IMR-90 (cell line): ENCODE measurements at regions not wholly inside any gene's neighbourhood (a gene's known extent, or its start where the extent isn't known, plus 50 kb on each side); places are given as distances from the start of the nearest gene placed in this dataset.

Experiments
- ATAC-seq: fragments of 200-7000 bp; cut with Tn5 transposase; 2 replicates; pipeline ENCODE4 v1.9.1; 2020; ENCODE audit warnings: low read depth, mild to moderate bottlenecking, moderate library complexity
- BruUV-seq: library from RNA; stranded (reverse); fragments of 400-500 nt; replicated peaks from 2 replicates; lab custom pipeline; 2021; lab: Mats Ljungman, UMichigan
- CTCF ChIA-PET: fragments of 300-600 bp; formaldehyde crosslinking; extraction: SDS; loops from one replicate; lab custom pipeline; 2021; ENCODE audit warnings: antibody characterized with exemption; lab: Yijun Ruan, JAX
- POLR2A ChIA-PET: fragments of 300-600 bp; sonication (Branson Sonifier 250); formaldehyde crosslinking; loops from one replicate; lab custom pipeline; 2022; ENCODE audit warnings: antibody characterized with exemption; ENCODE audit not compliant: unreplicated experiment; lab: Charles Lee
- DNase-seq: peaks from one replicate; pipeline ENCODE4 v3.0.0; 2013
- H2AFZ ChIP-seq: replicated peaks from 2 replicates; pipeline ENCODE3; 2013; ENCODE audit warnings: low read length, mild to moderate bottlenecking; ENCODE audit not compliant: poor library complexity
- H2AK5ac ChIP-seq: 2 replicates; pipeline ENCODE4 v1.6.1; 2013; ENCODE audit warnings: low read depth, low read length, inconsistent platforms
- H2AK9ac ChIP-seq: replicated peaks from 2 replicates; pipeline ENCODE3; 2013; ENCODE audit warnings: mild to moderate bottlenecking, low read depth, low read length, moderate library complexity; ENCODE audit not compliant: poor library complexity
- H2BK120ac ChIP-seq: 2 replicates; pipeline ENCODE4 v1.6.1; 2013; ENCODE audit warnings: low read depth, low read length, inconsistent platforms
- H2BK15ac ChIP-seq: 3 replicates; pipeline ENCODE4 v1.6.1; 2013; ENCODE audit warnings: low read depth, low read length, inconsistent platforms
- H2BK20ac ChIP-seq: 2 replicates; pipeline ENCODE4 v1.6.1; 2013; ENCODE audit warnings: low read depth, mild to moderate bottlenecking, inconsistent platforms, low read length, moderate library complexity
- H2BK5ac ChIP-seq: 2 replicates; pipeline ENCODE4 v1.6.1; 2013; ENCODE audit warnings: mild to moderate bottlenecking, low read depth, low read length, inconsistent platforms; ENCODE audit not compliant: poor library complexity, severe bottlenecking
- H3K14ac ChIP-seq: replicated peaks from 2 replicates; pipeline ENCODE4 v1.6.1; 2013; ENCODE audit warnings: low read depth, low read length, inconsistent platforms
- H3K18ac ChIP-seq: 2 replicates; pipeline ENCODE4 v1.6.1; 2013; ENCODE audit warnings: low read depth, low read length, control low read depth
- H3K23ac ChIP-seq: 2 replicates; pipeline ENCODE4 v1.6.1; 2013; ENCODE audit warnings: low read depth, low read length, inconsistent platforms
- H3K27ac ChIP-seq: 2 replicates; pipeline ENCODE4 v1.5.1; 2013; ENCODE audit warnings: mild to moderate bottlenecking, control low read depth, low read length; ENCODE audit not compliant: insufficient read depth
- H3K27me3 ChIP-seq: 2 replicates; pipeline ENCODE4 v1.6.1; 2013; ENCODE audit warnings: low read length; ENCODE audit not compliant: control insufficient read depth, insufficient read depth
- H3K36me3 ChIP-seq: 2 replicates; pipeline ENCODE4 v1.6.1; 2013; ENCODE audit warnings: low read length, mixed read lengths; ENCODE audit not compliant: control insufficient read depth, insufficient read depth
- H3K4ac ChIP-seq: 2 replicates; pipeline ENCODE4 v1.6.1; 2013; ENCODE audit warnings: low read depth, low read length, inconsistent platforms
- H3K4me1 ChIP-seq: 2 replicates; pipeline ENCODE4 v1.6.1; 2013; ENCODE audit warnings: low read length, mixed read lengths; ENCODE audit not compliant: control insufficient read depth, insufficient read depth
- H3K4me2 ChIP-seq: 2 replicates; pipeline ENCODE4 v1.6.1; 2013; ENCODE audit warnings: low read depth, mild to moderate bottlenecking, control low read depth, low read length, moderate library complexity
- H3K4me3 ChIP-seq: 2 replicates; pipeline ENCODE4 v1.5.1; 2013; ENCODE audit warnings: low read depth, mild to moderate bottlenecking, control low read depth, low read length, moderate library complexity; ENCODE audit not compliant: insufficient read depth
- H3K56ac ChIP-seq: 2 replicates; pipeline ENCODE4 v1.6.1; 2013; ENCODE audit warnings: low read length, inconsistent platforms; ENCODE audit not compliant: insufficient read depth; ENCODE audit errors: extremely low read depth
- H3K79me1 ChIP-seq, 2 experiments: 2 replicates each; pipeline ENCODE4 v1.6.1; 2013; ENCODE audit warnings: low read length in 2 of 2, inconsistent platforms in 1 of 2, low read depth in 1 of 2
- H3K9ac ChIP-seq: 2 replicates; pipeline ENCODE4 v1.6.1; 2013; ENCODE audit warnings: low read depth, low read length, control low read depth
- H3K9me1 ChIP-seq: 2 replicates; pipeline ENCODE4 v1.6.1; 2013; ENCODE audit warnings: low read length, inconsistent platforms; ENCODE audit not compliant: insufficient read depth
- H3K9me3 ChIP-seq: 2 replicates; pipeline ENCODE4 v1.6.1; 2013; ENCODE audit warnings: low read length; ENCODE audit not compliant: control insufficient read depth, insufficient read depth
- H4K20me1 ChIP-seq: 2 replicates; pipeline ENCODE4 v1.6.1; 2013; ENCODE audit warnings: low read length, inconsistent platforms; ENCODE audit not compliant: insufficient read depth
- H4K5ac ChIP-seq: 2 replicates; pipeline ENCODE4 v1.6.1; 2013; ENCODE audit warnings: mild to moderate bottlenecking, low read depth, low read length, control low read depth
- H4K8ac ChIP-seq, 2 experiments: 2 replicates each; pipeline ENCODE4 v1.6.1; 2013; ENCODE audit warnings: low read depth in 2 of 2, low read length in 2 of 2, control low read depth in 1 of 2, inconsistent platforms in 1 of 2
- H4K91ac ChIP-seq: 2 replicates; pipeline ENCODE4 v1.6.1; 2013; ENCODE audit warnings: low read depth, low read length, inconsistent platforms; ENCODE audit not compliant: insufficient read depth
- BHLHE40 ChIP-seq: fragments of 150-350 bp; IDR thresholded peaks from 2 replicates; pipeline ENCODE4 v1.6.1; 2016; ENCODE audit warnings: mild to moderate bottlenecking, low read depth, low read length
- CEBPB ChIP-seq: IDR thresholded peaks from 2 replicates; pipeline ENCODE4 v1.6.1; 2012; ENCODE audit warnings: low read depth, low read length, improper control_type of control experiment
- CHD1 ChIP-seq: IDR thresholded peaks from 2 replicates; pipeline ENCODE4 v1.6.1; 2012; ENCODE audit warnings: low read depth, low read length, improper control_type of control experiment
- FOS ChIP-seq: fragments of 150-350 bp; IDR thresholded peaks from 2 replicates; pipeline ENCODE4 v1.6.1; 2016; ENCODE audit warnings: low read depth, low read length
- MAFK ChIP-seq: IDR thresholded peaks from 2 replicates; pipeline ENCODE4 v1.6.1; 2012; ENCODE audit warnings: low read depth, low read length, improper control_type of control experiment
- MAZ ChIP-seq: IDR thresholded peaks from 2 replicates; pipeline ENCODE4 v1.6.1; 2012; ENCODE audit warnings: low read depth, mild to moderate bottlenecking, low read length, improper control_type of control experiment, moderate library complexity, borderline replicate concordance
- MXI1 ChIP-seq: IDR thresholded peaks from 2 replicates; pipeline ENCODE4 v1.6.1; 2012; ENCODE audit warnings: low read depth, mild to moderate bottlenecking, low read length, moderate library complexity, borderline replicate concordance
- NFE2L2 ChIP-seq: fragments of 150-350 bp; IDR thresholded peaks from 2 replicates; pipeline ENCODE4 v1.6.1; 2016; ENCODE audit warnings: low read depth, mild to moderate bottlenecking, low read length
- POLR2A ChIP-seq: IDR thresholded peaks from 2 replicates; pipeline ENCODE4 v1.6.1; 2012; ENCODE audit warnings: mild to moderate bottlenecking, low read depth, low read length
- RAD21 ChIP-seq: IDR thresholded peaks from 2 replicates; pipeline ENCODE4 v1.6.1; 2012; ENCODE audit warnings: low read length, improper control_type of control experiment
- RCOR1 ChIP-seq: IDR thresholded peaks from 2 replicates; pipeline ENCODE4 v1.6.1; 2012; ENCODE audit warnings: mild to moderate bottlenecking, low read length, improper control_type of control experiment; ENCODE audit not compliant: insufficient replicate concordance
- RFX5 ChIP-seq: IDR thresholded peaks from 2 replicates; pipeline ENCODE4 v1.8.0; 2012; ENCODE audit warnings: low read depth, mild to moderate bottlenecking, low read length, moderate library complexity
- SMC3 ChIP-seq: fragments of 150-350 bp; IDR thresholded peaks from 2 replicates; pipeline ENCODE4 v1.6.1; 2016; ENCODE audit warnings: low read depth, mild to moderate bottlenecking, antibody characterized with exemption, low read length, moderate library complexity
- USF2 ChIP-seq: fragments of 150-350 bp; IDR thresholded peaks from 2 replicates; pipeline ENCODE4 v1.6.1; 2017; ENCODE audit warnings: mild to moderate bottlenecking, antibody characterized with exemption, low read length, low read depth
- WGBS, 2 experiments: methylation state at CpG; one replicate each; pipeline versions ENCODE4 v1.1.5 to v1.1.7; 2013; ENCODE audit warnings: missing lambda C conversion rate in 2 of 2; ENCODE audit not compliant: insufficient read length in 1 of 2; ENCODE audit errors: extremely low coverage in 2 of 2; 5-methylcytosine and 5-hydroxymethylcytosine counted together
- dilution Hi-C: fragments of 300-500 bp; cut with HindIII; formaldehyde crosslinking; loops from one replicate; pipeline ENCODE4 v1.14.3; 2018; ENCODE audit warnings: low sequenced_read_pairs; ENCODE audit not compliant: unreplicated experiment
- in situ Hi-C: fragments of 300-500 bp; cut with MboI; formaldehyde crosslinking; loops from 3 replicates; pipeline ENCODE4 v1.14.3; 2019; ENCODE audit warnings: low sequenced_read_pairs, inconsistent platforms, mixed read lengths
- intact Hi-C: fragments of 100-400 bp; cut with micrococcal nuclease; formaldehyde crosslinking; loops from 2 replicates; pipeline ENCODE4 v1.10.0; 2022
- TF ChIP-seq, protein P1 (sequence below): fragments of 150-350 bp; IDR thresholded peaks from 2 replicates; pipeline ENCODE4 v1.6.1; 2016; ENCODE audit warnings: low read depth, mild to moderate bottlenecking, low read length, moderate library complexity, borderline replicate concordance
- TF ChIP-seq, protein P2 (sequence below): conservative IDR thresholded peaks from 2 replicates; pipeline ENCODE4 v1.5.1; 2012; ENCODE audit warnings: mild to moderate bottlenecking, low read depth, low read length, improper control_type of control experiment

DNA sequence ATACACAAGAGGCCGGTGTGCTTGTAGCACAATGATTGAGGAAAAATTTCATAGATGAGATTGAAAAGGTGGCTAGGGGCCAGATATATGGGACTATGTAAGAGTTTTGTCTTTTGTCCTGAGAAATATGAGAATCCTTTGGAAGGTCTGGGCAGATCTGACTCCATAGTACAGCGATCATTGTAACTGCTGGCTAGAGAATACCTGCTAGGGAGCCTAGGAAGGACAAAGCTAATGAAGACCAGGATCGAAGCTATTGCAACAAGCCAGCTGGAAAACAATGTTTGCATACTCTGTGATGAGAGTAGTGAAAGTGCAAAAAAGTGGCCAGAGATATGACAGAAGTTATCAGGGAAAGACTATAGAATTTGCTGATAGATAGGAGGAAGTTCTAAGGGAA is 537.6 kb downstream of the C12orf50 start:
- H4K20me1 ChIP-seq, result no peaks in the 10 kb centered on the region
- DNase-seq (no peak), ATAC-seq (no peak)
- no peaks in the 10 kb centered on the region for H3K9me3 ChIP-seq
- H3K4me3 ChIP-seq, result no peak overlapping the region
- H3K56ac ChIP-seq, result no peak overlapping the region
- no peak overlapping the region for H3K4me2 ChIP-seq
- ChIA-PET CTCF (no interaction called here), POLR2A (no interaction called here)
- H3K18ac ChIP-seq, result no peak overlapping the region
- H2AFZ ChIP-seq, result no peak overlapping the region
- no peak overlapping the region for H3K23ac ChIP-seq
- no peak overlapping the region for H2BK120ac ChIP-seq
- intact Hi-C loops (no loop called here), in situ Hi-C loops (no loop called here), dilution Hi-C loops (no loop called here)
- H3K79me1 ChIP-seq, result no peaks in the 10 kb centered on the region
- no peak overlapping the region for H2AK9ac ChIP-seq
- H2BK20ac ChIP-seq, result no peak overlapping the region
- H3K27ac ChIP-seq, result no peak overlapping the region
- H3K4me1 ChIP-seq, result no peaks in the 10 kb centered on the region
- TF ChIP-seq RAD21 (no peak), BHLHE40 (no peak), MAFK (no peak), CHD1 (no peak), RFX5 (no peak), POLR2A (no peak), FOS (no peak), USF2 (no peak), MXI1 (no peak), NFE2L2 (no peak), SMC3 (no peak), CEBPB (no peak), MAZ (no peak), RCOR1 (no peak)
- TF ChIP-seq, protein P1, sequence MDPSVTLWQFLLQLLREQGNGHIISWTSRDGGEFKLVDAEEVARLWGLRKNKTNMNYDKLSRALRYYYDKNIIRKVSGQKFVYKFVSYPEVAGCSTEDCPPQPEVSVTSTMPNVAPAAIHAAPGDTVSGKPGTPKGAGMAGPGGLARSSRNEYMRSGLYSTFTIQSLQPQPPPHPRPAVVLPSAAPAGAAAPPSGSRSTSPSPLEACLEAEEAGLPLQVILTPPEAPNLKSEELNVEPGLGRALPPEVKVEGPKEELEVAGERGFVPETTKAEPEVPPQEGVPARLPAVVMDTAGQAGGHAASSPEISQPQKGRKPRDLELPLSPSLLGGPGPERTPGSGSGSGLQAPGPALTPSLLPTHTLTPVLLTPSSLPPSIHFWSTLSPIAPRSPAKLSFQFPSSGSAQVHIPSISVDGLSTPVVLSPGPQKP, result no peak
- TF ChIP-seq, protein P2, sequence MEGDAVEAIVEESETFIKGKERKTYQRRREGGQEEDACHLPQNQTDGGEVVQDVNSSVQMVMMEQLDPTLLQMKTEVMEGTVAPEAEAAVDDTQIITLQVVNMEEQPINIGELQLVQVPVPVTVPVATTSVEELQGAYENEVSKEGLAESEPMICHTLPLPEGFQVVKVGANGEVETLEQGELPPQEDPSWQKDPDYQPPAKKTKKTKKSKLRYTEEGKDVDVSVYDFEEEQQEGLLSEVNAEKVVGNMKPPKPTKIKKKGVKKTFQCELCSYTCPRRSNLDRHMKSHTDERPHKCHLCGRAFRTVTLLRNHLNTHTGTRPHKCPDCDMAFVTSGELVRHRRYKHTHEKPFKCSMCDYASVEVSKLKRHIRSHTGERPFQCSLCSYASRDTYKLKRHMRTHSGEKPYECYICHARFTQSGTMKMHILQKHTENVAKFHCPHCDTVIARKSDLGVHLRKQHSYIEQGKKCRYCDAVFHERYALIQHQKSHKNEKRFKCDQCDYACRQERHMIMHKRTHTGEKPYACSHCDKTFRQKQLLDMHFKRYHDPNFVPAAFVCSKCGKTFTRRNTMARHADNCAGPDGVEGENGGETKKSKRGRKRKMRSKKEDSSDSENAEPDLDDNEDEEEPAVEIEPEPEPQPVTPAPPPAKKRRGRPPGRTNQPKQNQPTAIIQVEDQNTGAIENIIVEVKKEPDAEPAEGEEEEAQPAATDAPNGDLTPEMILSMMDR, result no peak
- H4K5ac ChIP-seq, result no peak overlapping the region
- H4K8ac ChIP-seq, result no peak overlapping the region
- no peak overlapping the region for H2BK15ac ChIP-seq
- H3K9ac ChIP-seq, result no peak overlapping the region
- BruUV-seq, result no TSS peak
- no peak overlapping the region for H4K91ac ChIP-seq
- H3K14ac ChIP-seq, result no peak overlapping the region
- WGBS, 2 experiments, result 67% methylated on average over 1 of the region's 3 CpGs; no CpG with 5 or more reads in 1 of the 2 experiments
- no peaks in the 10 kb centered on the region for H3K27me3 ChIP-seq
- H2BK5ac ChIP-seq, result no peak overlapping the region
- H2AK5ac ChIP-seq, result no peak overlapping the region
- H3K4ac ChIP-seq, result no peak overlapping the region
- H3K9me1 ChIP-seq, result no peaks in the 10 kb centered on the region
- H3K36me3 ChIP-seq, result no peaks in the 10 kb centered on the region
